Fibroblast of lung (primary cell): ENCODE measurements at regions not wholly inside any gene's neighbourhood (a gene's known extent, or its start where the extent isn't known, plus 50 kb on each side); places are given as distances from the start of the nearest gene placed in this dataset.

Source experiments
- EZH2 ChIP-seq: IDR thresholded peaks from 2 replicates; pipeline ENCODE4 v1.5.1; 2012; ENCODE audit warnings: low read length, control low read depth, mild to moderate bottlenecking; ENCODE audit errors: missing control alignments
- TF ChIP-seq, protein P1 (sequence below), 2 donors: IDR thresholded peaks in 1 of 2; conservative IDR thresholded peaks in 1 of 2; 1 replicate in 1 of 2; 2 replicates in 1 of 2; pipeline ENCODE4 v1.5.1; 2011 to 2012; ENCODE audit warnings: low read length in 2 of 2, control low read depth in 1 of 2, inconsistent platforms in 1 of 2, low read depth in 1 of 2, mild to moderate bottlenecking in 1 of 2

DNA sequence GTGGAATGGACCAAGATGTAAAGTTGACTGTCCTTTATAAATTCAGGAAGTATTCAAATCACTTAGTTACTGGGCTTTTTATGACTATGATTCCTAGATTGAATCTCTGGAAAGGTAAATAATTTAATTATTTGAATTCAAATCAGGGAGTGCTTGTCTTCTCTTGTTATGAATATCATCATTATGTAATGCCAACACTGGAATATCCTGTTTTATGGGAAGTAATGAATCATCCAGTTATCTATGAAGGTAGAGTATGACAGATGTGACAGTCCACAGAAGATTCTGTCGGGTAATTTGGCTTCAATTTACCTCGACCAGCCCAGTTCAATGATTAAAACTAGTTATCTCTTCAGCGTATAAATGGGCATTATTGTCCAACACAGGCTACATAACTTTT, 141.0 kb upstream of the NUDT12 start:
- TF ChIP-seq, protein P1, sequence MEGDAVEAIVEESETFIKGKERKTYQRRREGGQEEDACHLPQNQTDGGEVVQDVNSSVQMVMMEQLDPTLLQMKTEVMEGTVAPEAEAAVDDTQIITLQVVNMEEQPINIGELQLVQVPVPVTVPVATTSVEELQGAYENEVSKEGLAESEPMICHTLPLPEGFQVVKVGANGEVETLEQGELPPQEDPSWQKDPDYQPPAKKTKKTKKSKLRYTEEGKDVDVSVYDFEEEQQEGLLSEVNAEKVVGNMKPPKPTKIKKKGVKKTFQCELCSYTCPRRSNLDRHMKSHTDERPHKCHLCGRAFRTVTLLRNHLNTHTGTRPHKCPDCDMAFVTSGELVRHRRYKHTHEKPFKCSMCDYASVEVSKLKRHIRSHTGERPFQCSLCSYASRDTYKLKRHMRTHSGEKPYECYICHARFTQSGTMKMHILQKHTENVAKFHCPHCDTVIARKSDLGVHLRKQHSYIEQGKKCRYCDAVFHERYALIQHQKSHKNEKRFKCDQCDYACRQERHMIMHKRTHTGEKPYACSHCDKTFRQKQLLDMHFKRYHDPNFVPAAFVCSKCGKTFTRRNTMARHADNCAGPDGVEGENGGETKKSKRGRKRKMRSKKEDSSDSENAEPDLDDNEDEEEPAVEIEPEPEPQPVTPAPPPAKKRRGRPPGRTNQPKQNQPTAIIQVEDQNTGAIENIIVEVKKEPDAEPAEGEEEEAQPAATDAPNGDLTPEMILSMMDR (conservative IDR thresholded peaks at IDR 0.05 in 1 of 2, IDR thresholded peaks at IDR 0.05 in 1 of 2; ENCODE audit: low read depth in 1 of 2, low read length in 2 of 2), result no peak
- TF ChIP-seq EZH2, result no peak
